Astrocyte (in vitro differentiated cells and primary cell): ENCODE measurements at regions not wholly inside any gene's neighbourhood (a gene's known extent, or its start where the extent isn't known, plus 50 kb on each side); places are given as distances from the start of the nearest gene placed in this dataset.

Source experiments
- DNase-seq: peaks from one replicate; pipeline ENCODE4 v3.0.0-alpha.2; 2010; ENCODE audit warnings: low read depth
- FAIRE-seq: peaks from 2 replicates; lab custom pipeline; 2011; peaks lifted over from hg19 to GRCh38; lab: Jason Lieb, UNC
- H2AFZ ChIP-seq: 2 replicates; pipeline ENCODE4 v1.6.0; 2012; ENCODE audit warnings: low read depth, low read length, inconsistent platforms
- H3K27ac ChIP-seq: 2 replicates; pipeline ENCODE4 v1.5.1; 2011; ENCODE audit warnings: low read depth, low read length, inconsistent platforms
- H3K27me3 ChIP-seq: 2 replicates; pipeline ENCODE4 v1.6.0; 2011; ENCODE audit warnings: low read length, inconsistent platforms; ENCODE audit not compliant: insufficient read depth
- H3K36me3 ChIP-seq: 2 replicates; pipeline ENCODE4 v1.5.1; 2011; ENCODE audit warnings: low read length, inconsistent platforms; ENCODE audit not compliant: insufficient read depth
- H3K4me1 ChIP-seq: 2 replicates; pipeline ENCODE4 v1.5.1; 2011; ENCODE audit warnings: low read length, inconsistent platforms; ENCODE audit not compliant: insufficient read depth
- H3K4me2 ChIP-seq: 2 replicates; pipeline ENCODE4 v1.6.0; 2012; ENCODE audit warnings: low read length, inconsistent platforms
- H3K4me3 ChIP-seq: 2 replicates; pipeline ENCODE4 v1.5.1; 2011; ENCODE audit warnings: low read depth, mild to moderate bottlenecking, low read length, inconsistent platforms; ENCODE audit not compliant: insufficient read depth
- H3K79me2 ChIP-seq: 2 replicates; pipeline ENCODE4 v1.6.0; 2012; ENCODE audit warnings: mild to moderate bottlenecking, low read length, inconsistent platforms; ENCODE audit not compliant: insufficient read depth
- H3K9ac ChIP-seq: 2 replicates; pipeline ENCODE4 v1.6.0; 2012; ENCODE audit warnings: mild to moderate bottlenecking, low read length, inconsistent platforms
- H3K9me3 ChIP-seq: 2 replicates; pipeline ENCODE4 v1.5.1; 2012; ENCODE audit warnings: low read depth, mild to moderate bottlenecking, low read length, inconsistent platforms; ENCODE audit not compliant: insufficient read depth
- H4K20me1 ChIP-seq: 2 replicates; pipeline ENCODE4 v1.6.0; 2012; ENCODE audit warnings: low read length, inconsistent platforms; ENCODE audit not compliant: insufficient read depth
- H3K27ac Mint-ChIP-seq: one replicate; pipeline ENCODE4 v1.8.0; 2021; ENCODE audit warnings: mild to moderate bottlenecking, mixed read lengths; ENCODE audit not compliant: unreplicated experiment
- H3K27me3 Mint-ChIP-seq: one replicate; pipeline ENCODE4 v1.8.0; 2021; ENCODE audit warnings: low read depth, mixed read lengths; ENCODE audit not compliant: unreplicated experiment
- H3K36me3 Mint-ChIP-seq: one replicate; pipeline ENCODE4 v1.8.0; 2021; ENCODE audit warnings: low read depth, mixed read lengths; ENCODE audit not compliant: unreplicated experiment
- H3K4me1 Mint-ChIP-seq: one replicate; pipeline ENCODE4 v1.8.0; 2021; ENCODE audit warnings: low read depth, mixed read lengths; ENCODE audit not compliant: unreplicated experiment
- H3K4me3 Mint-ChIP-seq: one replicate; pipeline ENCODE4 v1.8.0; 2021; ENCODE audit warnings: mild to moderate bottlenecking, moderate library complexity, mixed read lengths; ENCODE audit not compliant: unreplicated experiment
- H3K9me3 Mint-ChIP-seq: one replicate; pipeline ENCODE4 v1.8.0; 2021; ENCODE audit warnings: mild to moderate bottlenecking, mixed read lengths; ENCODE audit not compliant: unreplicated experiment
- CTCF ChIP-seq: IDR thresholded peaks from 2 replicates; pipeline ENCODE4 v1.5.1; 2011; ENCODE audit warnings: low read depth, mild to moderate bottlenecking, inconsistent platforms, low read length, moderate library complexity; ENCODE audit not compliant: insufficient read depth
- EZH2 ChIP-seq: IDR thresholded peaks from 2 replicates; pipeline ENCODE4 v1.6.1; 2012; ENCODE audit warnings: mild to moderate bottlenecking, low read length, inconsistent platforms; ENCODE audit not compliant: insufficient read depth

GRCh38 chr7:91526404-91526803, 262.2 kb downstream of the FZD1 start:
- no peak overlapping the region for H3K4me3 Mint-ChIP-seq
- H3K9me3 Mint-ChIP-seq, result peaks cover 14% of the 10 kb centered on the region
- no peaks in the 10 kb centered on the region for H3K27me3 ChIP-seq
- no peaks in the 10 kb centered on the region for H3K27me3 Mint-ChIP-seq
- no peaks in the 10 kb centered on the region for H4K20me1 ChIP-seq
- no peak overlapping the region for H3K27ac Mint-ChIP-seq
- H3K79me2 ChIP-seq, result no peaks in the 10 kb centered on the region
- H3K36me3 ChIP-seq, result no peaks in the 10 kb centered on the region
- peaks cover 2% of the 10 kb centered on the region for H3K4me1 Mint-ChIP-seq
- no peak overlapping the region for H3K27ac ChIP-seq
- no peaks in the 10 kb centered on the region for H3K36me3 Mint-ChIP-seq
- no peaks in the 10 kb centered on the region for H3K9me3 ChIP-seq
- H3K4me2 ChIP-seq, result no peak overlapping the region
- no peak overlapping the region for H3K9ac ChIP-seq
- H3K4me3 ChIP-seq, result no peak overlapping the region
- DNase-seq (peak; percentile 13), FAIRE-seq (no peak)
- no peak for TF ChIP-seq EZH2
- no peak for TF ChIP-seq CTCF
- no peak overlapping the region for H2AFZ ChIP-seq
- H3K4me1 ChIP-seq, result no peaks in the 10 kb centered on the region

- FAIRE-seq (no peak), DNase-seq (no peak)
- H3K4me1 ChIP-seq, result no peaks in the 10 kb centered on the region
- H3K27me3 ChIP-seq, result no peaks in the 10 kb centered on the region
- H3K4me1 Mint-ChIP-seq, result peaks cover 2% of the 10 kb centered on the region
- H3K36me3 Mint-ChIP-seq, result no peaks in the 10 kb centered on the region
- no peaks in the 10 kb centered on the region for H3K36me3 ChIP-seq
- H3K79me2 ChIP-seq, result no peaks in the 10 kb centered on the region
- H3K27me3 Mint-ChIP-seq, result no peaks in the 10 kb centered on the region
- no peaks in the 10 kb centered on the region for H4K20me1 ChIP-seq
- H3K4me2 ChIP-seq, result no peak overlapping the region
- H3K9ac ChIP-seq, result no peak overlapping the region
- H3K4me3 ChIP-seq, result no peak overlapping the region
- no peak overlapping the region for H3K27ac Mint-ChIP-seq
- no peak overlapping the region for H3K4me3 Mint-ChIP-seq
- peaks cover 16% of the 10 kb centered on the region for H3K9me3 Mint-ChIP-seq
- TF ChIP-seq EZH2, result no peak
- no peak for TF ChIP-seq CTCF
- no peak overlapping the region for H2AFZ ChIP-seq
- H3K27ac ChIP-seq, result no peak overlapping the region
- no peaks in the 10 kb centered on the region for H3K9me3 ChIP-seq
Measured at GRCh38 chr7:91527460-91527859, 263.2 kb downstream of the FZD1 start.

GRCh38 chr7:91533996-91534395, 269.8 kb downstream of the FZD1 start:
- Mint-ChIP-seq H3K4me1 (no peaks in the 10 kb centered on the region), H3K4me3 (no peak overlapping the region), H3K36me3 (no peaks in the 10 kb centered on the region), H3K27me3 (peaks cover 6% of the 10 kb centered on the region), H3K27ac (no peak overlapping the region), H3K9me3 (peaks cover 7% of the 10 kb centered on the region)
- peaks cover 3% of the 10 kb centered on the region for H3K27me3 ChIP-seq
- no peak overlapping the region for H3K4me3 ChIP-seq
- no peaks in the 10 kb centered on the region for H3K9me3 ChIP-seq
- no peak overlapping the region for H3K4me2 ChIP-seq
- no peak overlapping the region for H3K9ac ChIP-seq
- no peak overlapping the region for H2AFZ ChIP-seq
- FAIRE-seq (no peak), DNase-seq (no peak)
- no peak overlapping the region for H3K27ac ChIP-seq
- H3K36me3 ChIP-seq, result no peaks in the 10 kb centered on the region
- H4K20me1 ChIP-seq, result no peaks in the 10 kb centered on the region
- H3K79me2 ChIP-seq, result no peaks in the 10 kb centered on the region
- no peaks in the 10 kb centered on the region for H3K4me1 ChIP-seq
- no peak for TF ChIP-seq EZH2
- TF ChIP-seq CTCF, result no peak
